IMR-90 (cell line): ENCODE measurements at regions not wholly inside any gene's neighbourhood (a gene's known extent, or its start where the extent isn't known, plus 50 kb on each side); places are given as distances from the start of the nearest gene placed in this dataset.

Experiments used
- BHLHE40 ChIP-seq: fragments of 150-350 bp; IDR thresholded peaks from 2 replicates; pipeline ENCODE4 v1.6.1; 2016; ENCODE audit warnings: mild to moderate bottlenecking, low read depth, low read length
- CHD1 ChIP-seq: IDR thresholded peaks from 2 replicates; pipeline ENCODE4 v1.6.1; 2012; ENCODE audit warnings: low read depth, low read length, improper control_type of control experiment
- CTCF ChIP-seq: conservative IDR thresholded peaks from 2 replicates; pipeline ENCODE4 v1.5.1; 2012; ENCODE audit warnings: mild to moderate bottlenecking, low read depth, low read length, improper control_type of control experiment
- ELK1 ChIP-seq: fragments of 150-350 bp; IDR thresholded peaks from 2 replicates; pipeline ENCODE4 v1.6.1; 2016; ENCODE audit warnings: low read depth, mild to moderate bottlenecking, low read length, moderate library complexity, borderline replicate concordance
- FOS ChIP-seq: fragments of 150-350 bp; IDR thresholded peaks from 2 replicates; pipeline ENCODE4 v1.6.1; 2016; ENCODE audit warnings: low read depth, low read length
- MAFK ChIP-seq: IDR thresholded peaks from 2 replicates; pipeline ENCODE4 v1.6.1; 2012; ENCODE audit warnings: low read depth, low read length, improper control_type of control experiment
- MXI1 ChIP-seq: IDR thresholded peaks from 2 replicates; pipeline ENCODE4 v1.6.1; 2012; ENCODE audit warnings: low read depth, mild to moderate bottlenecking, low read length, moderate library complexity, borderline replicate concordance
- NFE2L2 ChIP-seq: fragments of 150-350 bp; IDR thresholded peaks from 2 replicates; pipeline ENCODE4 v1.6.1; 2016; ENCODE audit warnings: low read depth, mild to moderate bottlenecking, low read length
- POLR2A ChIP-seq: IDR thresholded peaks from 2 replicates; pipeline ENCODE4 v1.6.1; 2012; ENCODE audit warnings: mild to moderate bottlenecking, low read depth, low read length
- RAD21 ChIP-seq: IDR thresholded peaks from 2 replicates; pipeline ENCODE4 v1.6.1; 2012; ENCODE audit warnings: low read length, improper control_type of control experiment
- SMC3 ChIP-seq: fragments of 150-350 bp; IDR thresholded peaks from 2 replicates; pipeline ENCODE4 v1.6.1; 2016; ENCODE audit warnings: low read depth, mild to moderate bottlenecking, antibody characterized with exemption, low read length, moderate library complexity
- USF2 ChIP-seq: fragments of 150-350 bp; IDR thresholded peaks from 2 replicates; pipeline ENCODE4 v1.6.1; 2017; ENCODE audit warnings: mild to moderate bottlenecking, antibody characterized with exemption, low read length, low read depth

- TF ChIP-seq CTCF (no peak), POLR2A (no peak), NFE2L2 (no peak), MXI1 (no peak), USF2 (no peak), SMC3 (no peak), ELK1 (no peak), CHD1 (no peak), FOS (no peak), MAFK (no peak), RAD21 (no peak), BHLHE40 (no peak)
Measured at GRCh38 chr13:109859898-109860297, 73.5 kb upstream of the IRS2 start.
